ENCODE measurements at regions not wholly inside any gene's neighbourhood (a gene's known extent, or its start where the extent isn't known, plus 50 kb on each side); places are given as distances from the start of the nearest gene placed in this dataset.

GRCh38 chr1:83704350-83704749, 294.6 kb downstream of the TTLL7 start:
- no peak for TF ChIP-seq CTCF (IDR thresholded peaks at IDR 0.05; ENCODE audit: low read depth, low read length)
- no peak for TF ChIP-seq POLR2A (IDR thresholded peaks at IDR 0.05; ENCODE audit: extremely low read depth, insufficient read length)
- no peak for TF ChIP-seq MYC (IDR thresholded peaks at IDR 0.05; ENCODE audit: low read depth, low read length)
- no peak for TF ChIP-seq MAX (IDR thresholded peaks at IDR 0.05; ENCODE audit: low read depth, low read length)

Data from NB4 (cell line).